ENCODE measurements at regions not wholly inside any gene's neighbourhood (a gene's known extent, or its start where the extent isn't known, plus 50 kb on each side); places are given as distances from the start of the nearest gene placed in this dataset.

- ATAC-seq (ENCODE audit: insufficient read depth, low FRiP score) = no peak
- WGBS, 2 donors = 65 to 73% methylated on average over 11 of the region's 11 CpGs
- Histone ChIP-seq H3K27ac (ENCODE audit: low read depth in 1 of 2, low read length in 1 of 2) (no peak overlapping the region), H3K9ac (ENCODE audit: insufficient read depth in 1 of 2, low read length in 2 of 2) (no peak overlapping the region), H3K4me1 (ENCODE audit: control insufficient read depth in 5 of 5, insufficient read depth in 5 of 5, low read length in 5 of 5) (no peaks in the 10 kb centered on the region), H3K27me3 (ENCODE audit: control insufficient read depth in 3 of 3, insufficient read depth in 3 of 3, low read length in 2 of 3) (peaks cover 0 to 32% (median 23%) of the 10 kb centered on the region in 3 donors), H3K4me3 (no peak overlapping the region), H3K9me3 (ENCODE audit: control insufficient read depth in 4 of 4, insufficient read depth in 3 of 4, low read length in 3 of 4) (peaks cover 0 to 4% (median 0%) of the 10 kb centered on the region in 4 donors), H3K36me3 (ENCODE audit: control insufficient read depth in 4 of 4, insufficient read depth in 4 of 4, low read length in 4 of 4) (no peaks in the 10 kb centered on the region)
- no peak for DNase-seq
- TF ChIP-seq CTCF (IDR thresholded peaks at IDR 0.05; ENCODE audit: control extremely low read depth, extremely low read depth) = no peak
Observed at GRCh38 chr9:36738318-36738976, 165.8 kb downstream of the MELK start.

DNA sequence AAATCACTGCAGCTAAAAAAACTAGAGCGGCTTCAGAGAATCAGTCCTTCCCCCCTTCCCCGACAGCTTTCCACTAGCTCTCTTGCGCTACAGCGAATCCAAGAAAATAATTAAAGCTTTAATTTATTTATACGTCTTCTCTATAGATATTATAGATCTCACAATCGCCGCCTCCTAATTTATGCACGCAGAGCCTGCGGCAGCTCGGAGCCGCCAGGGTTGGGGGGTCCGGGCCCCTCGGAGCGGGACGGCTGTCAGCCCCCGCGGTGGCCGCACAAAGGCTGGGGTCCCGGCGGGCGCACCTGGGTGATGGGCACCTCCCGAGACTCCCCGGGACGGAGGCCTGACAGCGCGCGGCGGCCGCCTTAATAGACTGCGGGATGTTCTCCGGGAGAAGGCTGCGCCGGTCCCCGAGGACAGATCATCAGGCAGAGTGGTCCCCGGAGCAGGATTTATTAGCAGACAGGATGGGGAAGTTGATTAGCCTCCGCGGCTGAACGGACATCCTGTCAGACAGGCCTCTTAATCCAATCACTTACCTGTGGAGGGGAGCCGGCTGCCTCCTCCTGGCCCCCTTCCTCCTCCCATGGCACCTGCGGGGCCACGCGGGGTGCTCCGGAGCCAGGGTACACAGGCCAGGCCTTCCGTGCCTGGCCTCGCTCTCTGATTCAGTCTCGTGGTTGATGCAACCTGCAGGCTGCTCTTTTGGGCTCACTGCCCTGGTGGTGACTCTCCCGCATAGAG lies 166.8 kb downstream of the MELK start:
- Histone ChIP-seq H3K27ac (ENCODE audit: low read depth in 1 of 2, low read length in 1 of 2) (no peak overlapping the region), H3K9me3 (ENCODE audit: control insufficient read depth in 4 of 4, insufficient read depth in 3 of 4, low read length in 3 of 4) (peaks cover 0 to 4% (median 0%) of the 10 kb centered on the region in 4 donors), H3K4me1 (ENCODE audit: control insufficient read depth in 5 of 5, insufficient read depth in 5 of 5, low read length in 5 of 5) (no peaks in the 10 kb centered on the region), H3K4me3 (no peak overlapping the region), H3K36me3 (ENCODE audit: control insufficient read depth in 4 of 4, insufficient read depth in 4 of 4, low read length in 4 of 4) (no peaks in the 10 kb centered on the region), H3K9ac (ENCODE audit: insufficient read depth in 1 of 2, low read length in 2 of 2) (no peak overlapping the region), H3K27me3 (ENCODE audit: control insufficient read depth in 3 of 3, insufficient read depth in 3 of 3, low read length in 2 of 3) (peaks cover 0 to 32% (median 23%) of the 10 kb centered on the region in 3 donors)
- DNase-seq = no peak
- 11 to 14% methylated on average over 45 to 47 of the region's 47 CpGs for WGBS, 2 donors
- no peak for TF ChIP-seq CTCF (IDR thresholded peaks at IDR 0.05; ENCODE audit: control extremely low read depth, extremely low read depth)
- ATAC-seq (ENCODE audit: insufficient read depth, low FRiP score) = no peak

- TF ChIP-seq CTCF (IDR thresholded peaks at IDR 0.05; ENCODE audit: control extremely low read depth, extremely low read depth) = no peak
- Histone ChIP-seq H3K4me3 (no peak overlapping the region), H3K27me3 (ENCODE audit: control insufficient read depth in 3 of 3, insufficient read depth in 3 of 3, low read length in 2 of 3) (peaks cover 0 to 28% (median 23%) of the 10 kb centered on the region in 3 donors), H3K36me3 (ENCODE audit: control insufficient read depth in 4 of 4, insufficient read depth in 4 of 4, low read length in 4 of 4) (no peaks in the 10 kb centered on the region), H3K27ac (ENCODE audit: low read depth in 1 of 2, low read length in 1 of 2) (no peak overlapping the region), H3K4me1 (ENCODE audit: control insufficient read depth in 5 of 5, insufficient read depth in 5 of 5, low read length in 5 of 5) (no peaks in the 10 kb centered on the region), H3K9me3 (ENCODE audit: control insufficient read depth in 4 of 4, insufficient read depth in 3 of 4, low read length in 3 of 4) (peaks cover 0 to 5% (median 0%) of the 10 kb centered on the region in 4 donors), H3K9ac (ENCODE audit: insufficient read depth in 1 of 2, low read length in 2 of 2) (no peak overlapping the region)
- ATAC-seq (ENCODE audit: insufficient read depth, low FRiP score) (no peak), DNase-seq (no peak)
- WGBS, 2 donors = 55 to 73% methylated on average over 5 of the region's 5 CpGs
Observed at GRCh38 chr9:36742264-36742663, 169.6 kb downstream of the MELK start.

Measured in lung (tissue), 11 donors.